ENCODE measurements at regions not wholly inside any gene's neighbourhood (a gene's known extent, or its start where the extent isn't known, plus 50 kb on each side); places are given as distances from the start of the nearest gene placed in this dataset.
"Not testable (repeated sequence)": the region's sequence is repeated elsewhere in the genome, so short reads cannot be mapped to it uniquely, and the experiment has no call there.

DNA sequence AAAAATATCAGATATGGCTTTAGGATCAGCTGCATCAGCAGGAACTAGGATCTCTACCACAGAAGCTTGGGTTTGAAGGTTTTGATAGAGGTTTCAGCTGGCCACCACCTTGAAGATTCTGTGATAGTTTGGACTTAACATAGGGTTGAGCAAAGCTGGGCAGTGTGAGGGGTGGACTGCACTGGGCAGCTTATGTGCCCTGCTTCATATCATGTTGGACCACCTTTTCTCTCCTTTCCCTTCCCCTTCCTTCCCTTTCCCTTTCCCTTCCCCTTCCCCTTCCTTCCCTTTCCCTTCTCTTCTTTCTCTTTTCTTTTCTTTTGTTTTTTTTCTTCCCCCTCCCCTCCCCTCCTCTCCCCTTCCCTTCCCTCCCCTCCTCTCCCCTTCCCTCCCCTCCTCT lies 196.3 kb upstream of the CXCR4 start:
- DNase-seq (ENCODE audit: low read depth), result no peak
- no peaks in the 10 kb centered on the region for H3K27me3 ChIP-seq (ENCODE audit: control insufficient read depth, insufficient read depth, low read length)
- ChIA-PET POLR2A (no interaction called here), CTCF (no interaction called here)
- H3K4me3 ChIP-seq (ENCODE audit: low read depth, low read length), result no peak overlapping the region
- H3K36me3 ChIP-seq (ENCODE audit: control insufficient read depth, insufficient read depth, low read length), result no peaks in the 10 kb centered on the region
- no peak for TF ChIP-seq CTCF (IDR thresholded peaks at IDR 0.05; ENCODE audit: insufficient read depth, low read depth, low read length)

DNA sequence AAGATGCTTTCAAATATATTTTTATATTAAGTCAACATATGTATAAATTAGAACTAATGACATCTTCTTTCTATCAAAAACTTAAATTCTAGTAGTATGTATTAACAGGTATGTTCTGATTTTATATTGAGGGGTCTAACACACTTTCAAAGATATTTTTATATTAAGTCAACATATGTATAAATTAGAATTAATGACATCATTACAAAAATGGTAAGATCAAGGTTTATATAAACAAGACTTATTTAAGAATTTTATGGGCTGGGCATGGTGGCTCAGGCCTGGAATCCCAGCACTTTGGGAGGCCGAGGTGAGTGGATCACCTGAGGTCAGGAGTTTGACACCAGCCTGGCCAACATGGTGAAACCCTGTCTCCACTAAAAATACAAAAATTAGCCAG lies 194.6 kb upstream of the CXCR4 start:
- DNase-seq (ENCODE audit: low read depth); H3K36me3 ChIP-seq (ENCODE audit: control insufficient read depth, insufficient read depth, low read length); H3K4me3 ChIP-seq (ENCODE audit: low read depth, low read length); POLR2A ChIA-PET; H3K27me3 ChIP-seq (ENCODE audit: control insufficient read depth, insufficient read depth, low read length); CTCF ChIA-PET: not testable (repeated sequence)

GRCh38 chr2:136310797-136311603 lies 193.1 kb upstream of the CXCR4 start:
- TF ChIP-seq CTCF (IDR thresholded peaks at IDR 0.05; ENCODE audit: insufficient read depth, low read depth, low read length), result no peak
- CTCF ChIA-PET, result no interaction called here
- no peak for DNase-seq (ENCODE audit: low read depth)
- POLR2A ChIA-PET, result no interaction called here
- no peak overlapping the region for H3K4me3 ChIP-seq (ENCODE audit: low read depth, low read length)
- H3K27me3 ChIP-seq (ENCODE audit: control insufficient read depth, insufficient read depth, low read length), result no peaks in the 10 kb centered on the region
- no peaks in the 10 kb centered on the region for H3K36me3 ChIP-seq (ENCODE audit: control insufficient read depth, insufficient read depth, low read length)

DNA sequence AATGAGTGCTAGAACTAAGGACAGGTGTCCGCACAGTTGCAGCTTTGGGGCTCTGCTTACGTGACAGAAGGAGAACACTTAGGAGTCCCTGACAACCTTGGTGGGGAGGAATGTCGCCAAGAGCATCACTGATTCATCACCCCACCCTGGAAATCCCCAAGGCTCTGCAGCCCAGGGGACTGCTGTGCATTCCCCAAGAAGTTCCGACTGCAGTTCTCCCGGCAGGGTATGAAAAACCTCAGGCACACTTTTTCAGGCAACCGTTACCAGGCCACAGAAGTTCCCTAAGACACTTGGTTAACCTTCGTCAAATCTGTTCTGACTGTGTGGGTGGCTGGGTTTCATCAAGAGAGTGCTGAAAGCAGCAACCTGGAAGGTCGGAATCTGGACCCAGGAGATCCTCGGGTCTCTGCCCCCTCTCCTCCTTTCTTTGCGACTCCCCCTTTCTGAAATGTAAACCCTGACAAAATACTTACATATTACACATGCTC lies 192.1 kb upstream of the CXCR4 start:
- no peaks in the 10 kb centered on the region for H3K27me3 ChIP-seq (ENCODE audit: control insufficient read depth, insufficient read depth, low read length)
- ChIA-PET CTCF (no interaction called here), POLR2A (no interaction called here)
- H3K36me3 ChIP-seq (ENCODE audit: control insufficient read depth, insufficient read depth, low read length), result no peaks in the 10 kb centered on the region
- H3K4me3 ChIP-seq (ENCODE audit: low read depth, low read length), result no peak overlapping the region
- no peak for TF ChIP-seq CTCF (IDR thresholded peaks at IDR 0.05; ENCODE audit: insufficient read depth, low read depth, low read length)
- DNase-seq (ENCODE audit: low read depth), result no peak

DNA sequence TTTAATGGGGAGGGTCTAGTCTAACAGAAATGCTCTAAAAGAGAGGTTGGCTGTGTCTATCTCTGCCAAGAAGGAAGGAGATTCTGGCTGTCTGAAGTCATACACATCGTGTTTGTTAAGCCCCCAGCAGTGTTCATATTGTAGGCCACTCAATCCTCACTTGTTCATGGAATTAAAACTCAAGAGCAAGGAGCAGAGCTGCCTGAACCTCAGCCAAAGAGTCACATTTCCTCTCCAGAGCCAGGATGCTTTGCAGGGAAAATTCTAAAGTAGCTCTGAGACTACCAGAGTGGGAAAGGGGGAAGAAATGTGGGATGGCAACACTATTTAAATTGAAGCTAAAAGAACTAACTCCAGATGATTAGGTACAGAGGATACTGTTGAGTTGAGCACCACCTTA lies 190.7 kb upstream of the CXCR4 start:
- ChIA-PET CTCF (no interaction called here), POLR2A (no interaction called here)
- H3K27me3 ChIP-seq (ENCODE audit: control insufficient read depth, insufficient read depth, low read length), result no peaks in the 10 kb centered on the region
- no peak for TF ChIP-seq CTCF (IDR thresholded peaks at IDR 0.05; ENCODE audit: insufficient read depth, low read depth, low read length)
- no peaks in the 10 kb centered on the region for H3K36me3 ChIP-seq (ENCODE audit: control insufficient read depth, insufficient read depth, low read length)
- H3K4me3 ChIP-seq (ENCODE audit: low read depth, low read length), result no peak overlapping the region
- no peak for DNase-seq (ENCODE audit: low read depth)

DNA sequence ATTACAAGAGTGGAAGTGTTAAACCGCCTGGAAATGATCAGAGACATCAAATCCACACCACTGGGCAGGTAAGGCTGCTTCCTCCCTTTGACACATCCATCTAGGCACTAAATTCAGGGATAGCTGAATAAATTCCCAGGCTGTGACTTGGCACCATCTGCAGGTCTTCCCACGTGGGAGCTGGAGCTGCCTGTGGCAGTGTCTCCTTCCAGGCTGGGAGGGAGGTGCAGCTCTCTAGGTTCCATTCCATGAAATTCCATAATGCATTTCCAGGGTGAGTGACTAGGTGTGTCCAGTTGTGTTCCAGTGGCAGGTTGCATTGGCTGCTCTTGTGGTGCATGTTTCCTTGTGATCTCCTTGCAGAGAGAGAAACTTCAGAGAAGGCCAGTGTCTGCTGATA lies 188.9 kb upstream of the CXCR4 start:
- POLR2A ChIA-PET, result no interaction called here
- Histone ChIP-seq H3K27me3 (ENCODE audit: control insufficient read depth, insufficient read depth, low read length) (no peaks in the 10 kb centered on the region), H3K4me3 (ENCODE audit: low read depth, low read length) (no peak overlapping the region), H3K36me3 (ENCODE audit: control insufficient read depth, insufficient read depth, low read length) (no peaks in the 10 kb centered on the region)
- CTCF ChIA-PET, result no interaction called here
- no peak for DNase-seq (ENCODE audit: low read depth)
- TF ChIP-seq CTCF (IDR thresholded peaks at IDR 0.05; ENCODE audit: insufficient read depth, low read depth, low read length), result no peak
